ENCODE measurements at regions not wholly inside any gene's neighbourhood (a gene's known extent, or its start where the extent isn't known, plus 50 kb on each side); places are given as distances from the start of the nearest gene placed in this dataset.
"Not testable (repeated sequence)": the region's sequence is repeated elsewhere in the genome, so short reads cannot be mapped to it uniquely, and the experiment has no call there.

- ChIA-PET CTCF (no interaction called here), POLR2A (no interaction called here)
- no peak for DNase-seq (ENCODE audit: extremely low spot score)
- no peak for TF ChIP-seq CTCF (IDR thresholded peaks at IDR 0.05; ENCODE audit: control extremely low read depth, extremely low read depth, low read depth, missing control alignments)
These were observed 96.8 kb upstream of the RPRM start for GRCh38 chr2:153575171-153575853.

GRCh38 chr2:153584244-153584643, 105.7 kb upstream of the RPRM start:
- no peak for TF ChIP-seq CTCF (IDR thresholded peaks at IDR 0.05; ENCODE audit: control extremely low read depth, extremely low read depth, low read depth, missing control alignments)
- CTCF ChIA-PET: interaction anchor here (1.3 kb wide), 1 partner anchor 73 kb away, joined by 3 read pairs; no protein-coding TSS in a partner anchor
- DNase-seq (ENCODE audit: extremely low spot score): no peak

GRCh38 chr2:153588408-153588807, 109.8 kb upstream of the RPRM start:
- ChIA-PET CTCF (no interaction called here), POLR2A (no interaction called here)
- no peak for DNase-seq (ENCODE audit: extremely low spot score)
- TF ChIP-seq CTCF (IDR thresholded peaks at IDR 0.05; ENCODE audit: control extremely low read depth, extremely low read depth, low read depth, missing control alignments): no peak

More at GRCh38 chr2:153584244-153584643, 105.7 kb upstream of the RPRM start:
- POLR2A ChIA-PET: no interaction called here

- CTCF ChIA-PET: no interaction called here
These were observed 111.0 kb upstream of the RPRM start for GRCh38 chr2:153589586-153589985.

GRCh38 chr2:153593086-153593485, 114.5 kb upstream of the RPRM start:
- DNase-seq (ENCODE audit: extremely low spot score); CTCF ChIA-PET; POLR2A ChIA-PET: not testable (repeated sequence)

More at GRCh38 chr2:153589586-153589985, 111.0 kb upstream of the RPRM start:
- no peak for TF ChIP-seq CTCF (IDR thresholded peaks at IDR 0.05; ENCODE audit: control extremely low read depth, extremely low read depth, low read depth, missing control alignments)
- POLR2A ChIA-PET: no interaction called here
- DNase-seq (ENCODE audit: extremely low spot score): no peak

GRCh38 chr2:153595939-153596338, 117.4 kb upstream of the RPRM start:
- ChIA-PET CTCF (no interaction called here), POLR2A (no interaction called here)
- no peak for DNase-seq (ENCODE audit: extremely low spot score)
- no peak for TF ChIP-seq CTCF (IDR thresholded peaks at IDR 0.05; ENCODE audit: control extremely low read depth, extremely low read depth, low read depth, missing control alignments)

- no peak for TF ChIP-seq CTCF (IDR thresholded peaks at IDR 0.05; ENCODE audit: control extremely low read depth, extremely low read depth, low read depth, missing control alignments)
- CTCF ChIA-PET: no interaction called here
These were observed 123.2 kb upstream of the RPRM start for GRCh38 chr2:153601812-153602211.

More at GRCh38 chr2:153601812-153602211, 123.2 kb upstream of the RPRM start:
- no peak for DNase-seq (ENCODE audit: extremely low spot score)
- POLR2A ChIA-PET: no interaction called here
